Lower lobe of right lung (tissue), 2 donors: ENCODE measurements at regions not wholly inside any gene's neighbourhood (a gene's known extent, or its start where the extent isn't known, plus 50 kb on each side); places are given as distances from the start of the nearest gene placed in this dataset.

ENCODE experiments used
- ATAC-seq, 2 donors: fragments of 200-7000 bp; cut with Tn5 transposase; one replicate each; pipeline ENCODE4 v1.9.1; 2020 to 2022; ENCODE audit warnings: mild to moderate bottlenecking in 2 of 2, moderate library complexity in 2 of 2
- DNase-seq: peaks from one replicate; pipeline ENCODE4 v3.0.0-alpha.2; 2020
- H3K27ac ChIP-seq: fragments of 200-600 bp; one replicate; pipeline ENCODE4 v1.8.0; 2022
- H3K27me3 ChIP-seq: fragments of 200-600 bp; one replicate; pipeline ENCODE4 v1.8.0; 2022; ENCODE audit warnings: low read depth
- H3K36me3 ChIP-seq: fragments of 200-600 bp; one replicate; pipeline ENCODE4 v1.8.0; 2022; ENCODE audit warnings: mild to moderate bottlenecking
- H3K4me1 ChIP-seq: fragments of 200-600 bp; one replicate; pipeline ENCODE4 v1.8.0; 2022
- H3K4me3 ChIP-seq: fragments of 200-600 bp; one replicate; pipeline ENCODE4 v1.8.0; 2022; ENCODE audit warnings: mild to moderate bottlenecking
- H3K9me3 ChIP-seq: fragments of 200-600 bp; one replicate; pipeline ENCODE4 v1.8.0; 2022
- CTCF ChIP-seq: fragments of 200-600 bp; IDR thresholded peaks from one replicate; pipeline ENCODE4 v1.8.0; 2022; ENCODE audit warnings: antibody characterized with exemption, mild to moderate bottlenecking
- intact Hi-C: fragments of 100-400 bp; cut with DNase I; formaldehyde crosslinking; loops from one replicate; pipeline ENCODE4 v1.11.0; 2022
- donor health status: DM: no; HTN: yes; CAD: no; lungs with severe emphysema.

- Histone ChIP-seq H3K36me3 (no peaks in the 10 kb centered on the region), H3K4me3 (no peak overlapping the region), H3K4me1 (no peaks in the 10 kb centered on the region), H3K9me3 (no peaks in the 10 kb centered on the region), H3K27me3 (no peaks in the 10 kb centered on the region), H3K27ac (no peak overlapping the region)
- DNase-seq = no peak
- intact Hi-C loops = no loop called here
- no peak for ATAC-seq
- TF ChIP-seq CTCF = no peak
Observed at GRCh38 chr1:222093518-222093917, 351.6 kb upstream of the DUSP10 start.

GRCh38 chr1:222090103-222090502, 348.2 kb upstream of the DUSP10 start:
- Histone ChIP-seq H3K36me3 (no peaks in the 10 kb centered on the region), H3K4me1 (no peaks in the 10 kb centered on the region), H3K27me3 (no peaks in the 10 kb centered on the region), H3K27ac (no peak overlapping the region), H3K4me3 (no peak overlapping the region), H3K9me3 (no peaks in the 10 kb centered on the region)
- TF ChIP-seq CTCF = no peak
- intact Hi-C loops = no loop called here
- DNase-seq (no peak), ATAC-seq (no peak)

GRCh38 chr1:222087221-222087920, 345.5 kb upstream of the DUSP10 start:
- DNase-seq = no peak
- H3K4me3 ChIP-seq = no peak overlapping the region

GRCh38 chr1:222084996-222085395, 343.1 kb upstream of the DUSP10 start:
- ATAC-seq = no peak
- H3K36me3 ChIP-seq = no peaks in the 10 kb centered on the region

More at GRCh38 chr1:222087221-222087920, 345.5 kb upstream of the DUSP10 start:
- Histone ChIP-seq H3K27me3 (no peaks in the 10 kb centered on the region), H3K4me1 (no peaks in the 10 kb centered on the region), H3K36me3 (no peaks in the 10 kb centered on the region), H3K9me3 (no peaks in the 10 kb centered on the region), H3K27ac (no peak overlapping the region)
- no peak for ATAC-seq
- intact Hi-C loops = no loop called here
- TF ChIP-seq CTCF = no peak

GRCh38 chr1:222084048-222084447, 342.2 kb upstream of the DUSP10 start:
- Histone ChIP-seq H3K9me3 (no peaks in the 10 kb centered on the region), H3K27me3 (no peaks in the 10 kb centered on the region), H3K4me3 (no peak overlapping the region), H3K36me3 (no peaks in the 10 kb centered on the region), H3K4me1 (no peaks in the 10 kb centered on the region), H3K27ac (no peak overlapping the region)
- no peak for TF ChIP-seq CTCF
- DNase-seq (no peak), ATAC-seq (no peak)
- intact Hi-C loops = no loop called here

More at GRCh38 chr1:222084996-222085395, 343.1 kb upstream of the DUSP10 start:
- no peaks in the 10 kb centered on the region for H3K27me3 ChIP-seq
- TF ChIP-seq CTCF = no peak
- no peak overlapping the region for H3K4me3 ChIP-seq
- DNase-seq = no peak
- H3K9me3 ChIP-seq = no peaks in the 10 kb centered on the region
- intact Hi-C loops = no loop called here
- no peaks in the 10 kb centered on the region for H3K4me1 ChIP-seq
- no peak overlapping the region for H3K27ac ChIP-seq
